ENCODE measurements at regions not wholly inside any gene's neighbourhood (a gene's known extent, or its start where the extent isn't known, plus 50 kb on each side); places are given as distances from the start of the nearest gene placed in this dataset.
A peak's percentile ranks its signal among the peaks of the same experiment; 100 is the strongest.
"Not testable (repeated sequence)": the region's sequence is repeated elsewhere in the genome, so short reads cannot be mapped to it uniquely, and the experiment has no call there.

GRCh38 chr13:66237411-66238062, 992.6 kb downstream of the PCDH9 start:
- DNase-seq (ENCODE audit: low spot score) = no peak

GRCh38 chr13:66234159-66234558, 996.0 kb downstream of the PCDH9 start:
- DNase-seq (ENCODE audit: low spot score) = no peak

GRCh38 chr13:66231958-66232357, 998.2 kb downstream of the PCDH9 start:
- DNase-seq (ENCODE audit: low spot score) = not testable (repeated sequence)

GRCh38 chr13:66225072-66225471, 1005.1 kb downstream of the PCDH9 start:
- DNase-seq (ENCODE audit: low spot score) = no peak

DNA sequence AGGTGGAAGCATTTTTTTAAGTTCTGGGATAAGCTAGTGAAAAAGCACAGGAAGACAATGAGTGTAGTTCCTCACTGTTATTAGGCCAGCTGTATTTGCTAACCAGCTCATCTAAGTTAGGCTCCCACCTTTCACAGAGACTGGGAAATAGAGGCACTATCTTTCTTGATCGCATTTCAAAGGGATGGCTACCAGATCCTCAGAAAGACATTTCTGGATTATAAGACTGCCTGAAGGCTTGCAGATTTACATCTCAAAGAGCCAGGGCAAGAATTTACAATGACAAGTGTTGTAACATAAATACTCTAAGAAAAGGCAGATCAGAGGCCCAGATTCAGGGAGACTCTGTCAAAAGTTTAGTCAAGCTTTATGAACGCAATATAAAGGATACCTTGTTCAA, 1005.5 kb downstream of the PCDH9 start:
- DNase-seq (ENCODE audit: low spot score) = no peak

GRCh38 chr13:66222926-66223325, 1007.2 kb downstream of the PCDH9 start:
- DNase-seq (ENCODE audit: low spot score) = no peak

DNA sequence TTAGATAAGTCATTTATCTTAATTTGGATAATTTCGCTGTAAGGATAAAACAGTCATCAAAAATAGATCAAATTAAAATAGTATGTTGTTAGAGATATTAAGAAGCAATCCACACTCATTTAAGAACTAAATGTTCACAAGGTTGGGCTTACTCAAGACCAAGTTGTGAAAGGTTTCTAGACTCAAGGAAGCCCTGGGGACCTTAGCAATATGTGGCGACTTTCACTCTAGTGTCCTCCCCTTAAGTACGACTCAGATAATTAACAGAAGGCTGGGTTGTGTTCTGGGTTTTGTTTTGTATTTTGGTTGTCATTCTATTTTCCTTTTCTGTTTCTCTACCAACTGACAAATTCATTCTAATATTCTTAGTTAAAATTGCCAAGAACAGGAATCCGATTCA, 1008.0 kb downstream of the PCDH9 start:
- no peak for DNase-seq (ENCODE audit: low spot score)

DNA sequence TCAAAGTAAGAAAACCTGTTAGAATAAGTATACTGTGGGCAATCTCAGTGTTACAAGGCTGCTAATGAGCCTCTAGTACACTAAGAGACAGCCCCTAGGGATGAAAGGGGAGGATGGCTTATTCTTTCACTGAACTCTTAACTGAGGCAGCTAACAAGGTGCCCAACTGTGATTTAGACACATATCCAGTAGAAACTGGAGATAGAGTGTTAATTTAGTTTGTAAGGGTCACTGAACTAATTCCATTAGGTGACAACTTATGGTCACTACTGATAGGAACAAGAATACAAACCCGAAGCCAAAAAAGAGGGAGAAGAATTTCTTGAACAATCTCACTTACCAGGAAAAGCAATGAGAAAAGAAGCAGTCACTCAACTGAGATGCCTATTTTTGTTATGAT, 1010.6 kb downstream of the PCDH9 start:
- DNase-seq (ENCODE audit: low spot score) = no peak

GRCh38 chr13:66218583-66218982, 1011.6 kb downstream of the PCDH9 start:
- DNase-seq (ENCODE audit: low spot score) = no peak

- DNase-seq (ENCODE audit: low spot score) = no peak
Measured at GRCh38 chr13:66216728-66217127, 1013.4 kb downstream of the PCDH9 start.

DNA sequence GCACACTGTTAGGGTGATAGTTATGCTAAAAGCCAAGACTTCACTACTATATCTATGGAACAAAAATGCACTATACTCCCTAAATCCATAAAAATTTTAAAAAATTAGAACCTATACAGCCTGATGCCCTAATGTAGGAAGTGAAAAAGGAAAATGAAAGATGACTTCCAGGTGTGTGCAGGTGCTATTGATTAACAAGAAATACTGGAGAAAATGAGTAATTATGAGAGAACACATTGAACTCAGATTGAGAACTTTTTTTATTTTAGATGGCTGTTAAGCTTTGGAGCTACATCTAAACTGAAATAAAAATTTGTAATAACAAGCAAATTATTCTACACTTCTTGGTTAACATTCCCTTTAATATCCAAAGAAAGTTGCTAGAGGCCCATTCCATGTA, 1015.7 kb downstream of the PCDH9 start:
- DNase-seq (ENCODE audit: low spot score) = no peak

- no peak for DNase-seq (ENCODE audit: low spot score)
Measured at GRCh38 chr13:66212511-66212910, 1017.6 kb downstream of the PCDH9 start.

GRCh38 chr13:66210677-66211076, 1019.5 kb downstream of the PCDH9 start:
- DNase-seq (ENCODE audit: low spot score) = peak; percentile 23

DNA sequence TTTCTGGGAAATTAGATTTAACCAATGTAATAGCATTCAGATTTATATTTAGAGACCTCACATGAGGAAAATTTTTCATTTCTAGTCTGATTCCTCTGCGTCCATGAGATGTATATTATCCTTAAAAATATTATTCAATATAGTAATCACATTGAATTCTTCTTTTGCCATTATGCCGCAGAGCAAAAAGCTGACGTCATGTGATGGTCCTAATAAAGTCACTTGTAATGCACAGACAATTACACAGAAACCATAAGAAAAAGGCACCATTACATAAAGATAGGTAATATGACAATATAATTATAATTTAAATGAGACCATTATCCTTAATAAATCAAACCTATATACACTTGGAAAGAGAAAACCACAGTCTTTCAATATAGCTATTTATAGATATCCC, 1021.5 kb downstream of the PCDH9 start:
- DNase-seq (ENCODE audit: low spot score) = no peak

DNA sequence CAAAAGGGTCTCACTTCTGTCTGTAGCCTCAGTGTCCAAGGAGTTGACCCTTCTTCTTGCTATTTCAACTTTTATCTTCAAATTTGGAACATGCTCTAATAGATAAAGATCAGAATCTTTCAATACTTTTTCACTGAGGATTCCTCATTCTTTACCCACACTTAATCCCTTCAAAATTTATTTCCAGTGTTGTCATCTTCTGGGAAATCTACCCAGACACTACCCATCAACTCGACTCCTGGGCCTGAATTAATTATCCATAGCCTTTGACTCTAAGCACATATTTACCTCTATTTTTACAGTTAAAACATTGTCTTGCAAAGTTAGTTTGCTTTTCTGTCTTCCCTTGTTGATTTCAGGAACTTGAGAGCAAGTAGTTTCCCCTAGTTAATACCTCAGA, 1022.5 kb downstream of the PCDH9 start:
- no peak for DNase-seq (ENCODE audit: low spot score)

DNA sequence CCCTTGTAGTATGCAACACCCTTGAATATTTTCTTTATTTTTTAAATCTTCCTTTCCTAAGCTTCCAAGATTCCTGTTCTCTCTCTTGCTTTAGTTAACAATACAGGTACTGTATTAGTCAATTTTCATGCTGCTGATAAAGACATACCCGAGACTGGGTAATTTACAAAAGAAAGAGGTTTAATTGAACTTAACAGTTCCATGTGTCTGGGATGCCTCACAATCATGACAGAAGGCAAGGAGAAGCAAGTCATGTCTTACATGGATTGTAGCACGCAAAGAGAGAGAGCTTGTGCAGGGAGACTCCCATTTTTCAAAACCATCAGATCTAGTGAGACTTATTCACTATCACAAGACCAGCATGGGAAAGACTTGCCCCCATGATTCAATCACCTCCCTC, 1024.3 kb downstream of the PCDH9 start:
- DNase-seq (ENCODE audit: low spot score) = no peak

GRCh38 chr13:66200555-66200954, 1029.6 kb downstream of the PCDH9 start:
- no peak for DNase-seq (ENCODE audit: low spot score)

GRCh38 chr13:66195238-66195637, 1034.9 kb downstream of the PCDH9 start:
- DNase-seq (ENCODE audit: low spot score) = no peak

DNA sequence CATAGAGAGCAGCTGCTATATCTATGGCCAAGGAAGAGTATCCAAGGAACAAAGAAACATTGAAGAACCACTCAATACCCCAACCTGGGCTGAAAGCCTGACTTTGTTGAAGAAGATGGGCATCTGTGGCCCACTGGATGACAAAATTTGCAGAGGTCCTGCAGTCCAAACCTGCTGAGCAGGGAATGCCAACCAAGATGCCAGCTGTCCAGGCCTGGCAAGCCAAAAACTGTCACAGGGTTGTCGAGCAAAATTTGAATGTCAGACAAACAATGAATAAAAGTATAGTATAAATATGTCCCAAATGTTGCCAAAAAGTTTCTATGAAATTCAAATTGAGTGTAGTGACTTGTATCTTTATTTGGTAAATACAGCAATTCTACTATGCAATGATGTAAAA, 1040.2 kb downstream of the PCDH9 start:
- DNase-seq (ENCODE audit: low spot score) = no peak

DNA sequence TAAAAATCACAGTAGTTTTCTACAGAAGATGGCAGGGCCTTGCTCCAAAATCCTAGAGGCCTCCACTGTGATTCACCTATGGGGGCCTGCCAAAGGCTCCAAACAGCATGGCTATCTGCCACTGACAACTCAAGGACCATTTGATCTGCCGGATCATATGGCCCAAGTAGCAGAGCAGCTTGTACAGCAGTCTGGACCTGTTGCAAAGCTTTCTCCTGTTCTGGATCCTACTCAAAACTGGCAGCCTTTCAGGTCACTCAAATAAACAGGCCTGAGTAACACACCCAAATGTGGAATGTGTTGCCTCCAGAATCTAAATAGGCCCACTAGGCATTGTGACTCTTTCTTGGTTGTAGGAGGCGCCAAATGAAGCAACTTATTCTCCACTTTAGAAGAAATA, 1049.3 kb downstream of the PCDH9 start:
- no peak for DNase-seq (ENCODE audit: low spot score)

- no peak for DNase-seq (ENCODE audit: low spot score)
Measured at GRCh38 chr13:66171920-66172319, 1058.2 kb downstream of the PCDH9 start.

- DNase-seq (ENCODE audit: low spot score) = no peak
Measured at GRCh38 chr13:66162470-66162869, 1067.7 kb downstream of the PCDH9 start.

GRCh38 chr13:66159511-66159910, 1070.6 kb downstream of the PCDH9 start:
- no peak for DNase-seq (ENCODE audit: low spot score)

DNA sequence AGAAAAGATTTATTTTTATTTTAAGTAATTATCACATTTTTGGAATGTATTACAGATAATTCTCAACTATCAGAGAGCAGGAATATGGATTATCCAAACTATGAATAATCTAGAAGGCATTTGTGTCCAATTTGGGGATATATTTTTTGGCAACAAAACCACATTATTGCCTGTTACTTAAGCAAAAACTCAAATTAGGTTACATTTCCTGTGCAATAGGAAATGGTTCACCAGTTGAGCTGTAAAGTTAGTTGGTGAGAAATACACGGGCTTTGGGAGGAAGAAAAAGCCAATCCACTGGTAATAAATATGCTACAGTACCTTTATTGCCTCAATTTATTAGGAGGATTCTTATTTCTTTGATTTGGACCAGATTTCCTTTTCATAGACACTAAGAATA, 1075.2 kb downstream of the PCDH9 start:
- no peak for DNase-seq (ENCODE audit: low spot score)

- DNase-seq (ENCODE audit: low spot score) = no peak
Measured at GRCh38 chr13:66154354-66154753, 1075.8 kb downstream of the PCDH9 start.
